Jurkat, Clone E6-1 (cell line): ENCODE measurements at regions not wholly inside any gene's neighbourhood (a gene's known extent, or its start where the extent isn't known, plus 50 kb on each side); places are given as distances from the start of the nearest gene placed in this dataset.
"Not testable (repeated sequence)": the region's sequence is repeated elsewhere in the genome, so short reads cannot be mapped to it uniquely, and the experiment has no call there.

ENCODE experiments used
- DNase-seq: peaks from one replicate; pipeline ENCODE4 v3.0.0-alpha.2; 2011; ENCODE audit warnings: low read depth, low spot score
- H3K4me3 ChIP-seq: 2 replicates; pipeline ENCODE4 v1.5.1; 2011; ENCODE audit warnings: mild to moderate bottlenecking, low read length, control low read depth, moderate library complexity

DNA sequence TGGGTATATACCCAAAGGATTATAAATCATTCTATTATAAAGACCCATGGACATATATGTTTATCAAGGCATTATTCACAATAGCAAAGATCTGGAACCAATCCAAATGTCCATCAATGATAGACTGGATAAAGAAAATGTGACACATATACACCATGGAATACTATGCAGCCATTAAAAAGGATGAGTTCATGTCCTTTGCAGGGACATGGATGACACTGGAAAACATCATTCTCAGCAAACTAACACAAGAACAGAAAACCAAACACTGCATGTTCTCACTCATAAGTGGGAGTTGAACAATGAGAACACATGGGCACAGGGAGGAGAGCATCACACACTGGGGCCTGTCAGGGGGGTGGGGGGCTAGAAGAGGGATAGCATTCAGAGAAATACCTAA is 136.9 kb upstream of the ST8SIA4 start:
- not testable (repeated sequence) for H3K4me3 ChIP-seq, DNase-seq

DNA sequence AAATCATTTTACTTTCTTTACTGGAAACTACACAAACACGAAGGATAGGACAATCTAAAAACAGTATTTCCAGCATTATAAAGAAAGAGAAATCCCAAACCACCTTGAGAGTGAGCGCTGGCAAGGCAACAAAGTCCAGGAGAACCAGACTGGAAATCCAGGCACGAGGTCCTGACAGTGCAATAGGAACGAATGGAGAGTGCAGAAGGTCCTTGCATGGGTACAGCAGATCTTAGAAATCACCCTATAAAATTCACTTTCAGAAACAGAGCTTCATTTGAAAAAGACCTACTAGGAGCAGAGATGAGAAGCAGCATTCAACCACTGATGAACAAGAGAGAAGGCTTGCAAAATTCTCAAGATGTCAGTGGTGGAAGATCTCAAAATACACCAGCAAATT is 133.7 kb upstream of the ST8SIA4 start:
- no peak overlapping the region for H3K4me3 ChIP-seq
- no peak for DNase-seq

DNA sequence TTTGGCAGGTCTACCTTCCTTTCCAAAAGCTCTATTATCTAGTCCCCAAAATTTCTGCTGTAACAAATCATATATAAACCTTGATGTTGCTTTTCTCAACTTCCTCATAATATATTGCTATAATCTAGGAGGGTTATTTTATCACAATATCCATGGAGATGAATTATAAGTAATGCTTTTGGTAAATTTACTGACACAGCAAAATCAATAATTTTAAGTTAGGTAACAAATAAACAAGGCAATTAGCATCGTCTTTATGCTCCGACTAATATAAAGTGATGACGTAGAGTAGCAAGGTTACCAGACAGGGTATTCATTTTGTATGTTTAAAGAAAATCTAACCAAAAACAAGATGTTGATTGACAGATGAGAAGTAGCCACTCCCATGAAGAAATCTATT is 132.3 kb upstream of the ST8SIA4 start:
- H3K4me3 ChIP-seq: no peak overlapping the region

GRCh38 chr5:101024299-101024698 is 121.2 kb upstream of the ST8SIA4 start:
- no peak for DNase-seq
- H3K4me3 ChIP-seq: no peak overlapping the region

More for the DNA sequence above, 132.3 kb upstream of the ST8SIA4 start:
- no peak for DNase-seq

DNA sequence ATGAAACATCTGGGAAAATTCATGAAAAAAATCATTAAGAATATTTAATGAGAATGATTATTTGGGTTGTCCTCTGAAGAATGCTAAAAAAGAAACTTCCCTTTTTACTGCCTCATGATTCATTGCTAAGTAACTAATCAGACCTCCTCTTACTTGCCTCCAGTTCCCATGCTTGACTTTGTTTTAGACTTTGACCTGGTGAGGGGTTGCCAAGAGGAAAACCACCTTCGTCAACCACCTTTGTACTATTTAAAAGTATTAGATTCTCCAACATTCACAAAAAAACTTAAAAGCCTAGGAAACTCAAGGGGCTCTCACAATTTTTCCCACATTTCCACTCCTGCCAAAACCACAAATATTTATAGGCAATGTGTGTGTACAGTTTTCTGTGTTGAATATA is 115.2 kb upstream of the ST8SIA4 start:
- no peak overlapping the region for H3K4me3 ChIP-seq
- no peak for DNase-seq

- DNase-seq: peak; percentile 3
- H3K4me3 ChIP-seq: no peak overlapping the region
These were observed 109.8 kb upstream of the ST8SIA4 start for GRCh38 chr5:101012880-101013279.

- no peak overlapping the region for H3K4me3 ChIP-seq
- no peak for DNase-seq
These were observed 106.9 kb upstream of the ST8SIA4 start for GRCh38 chr5:101009758-101010519.

DNA sequence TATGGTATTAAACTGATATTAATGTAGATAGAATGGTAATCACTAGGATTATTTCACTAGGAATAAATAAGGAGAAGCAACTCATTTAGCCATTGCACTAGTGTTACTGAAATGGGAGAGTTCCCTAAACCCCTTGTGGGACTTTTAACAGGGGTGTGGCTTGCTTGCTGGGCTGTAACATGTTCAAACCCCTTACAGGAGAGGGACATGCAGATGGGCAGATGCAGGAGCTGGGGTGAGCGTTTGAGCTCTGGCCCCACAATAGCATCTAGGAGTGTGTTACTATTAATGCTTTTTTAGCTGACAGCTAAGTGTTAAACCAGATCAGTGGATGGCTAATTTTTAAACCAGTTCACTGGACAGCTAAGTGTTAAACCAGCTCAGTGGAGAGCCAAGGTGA is 89.3 kb upstream of the ST8SIA4 start:
- no peak for DNase-seq
- H3K4me3 ChIP-seq: no peak overlapping the region

GRCh38 chr5:100983601-100984000 is 80.5 kb upstream of the ST8SIA4 start:
- DNase-seq, H3K4me3 ChIP-seq: not testable (repeated sequence)

- no peak overlapping the region for H3K4me3 ChIP-seq
- DNase-seq: no peak
These were observed 71.0 kb upstream of the ST8SIA4 start for GRCh38 chr5:100974082-100974481.

GRCh38 chr5:100970646-100971255 is 67.7 kb upstream of the ST8SIA4 start:
- H3K4me3 ChIP-seq: no peak overlapping the region
- no peak for DNase-seq

- no peak for DNase-seq
- no peak overlapping the region for H3K4me3 ChIP-seq
These were observed 62.2 kb upstream of the ST8SIA4 start for GRCh38 chr5:100965291-100965690.
